ENCODE measurements at regions not wholly inside any gene's neighbourhood (a gene's known extent, or its start where the extent isn't known, plus 50 kb on each side); places are given as distances from the start of the nearest gene placed in this dataset.

DNA sequence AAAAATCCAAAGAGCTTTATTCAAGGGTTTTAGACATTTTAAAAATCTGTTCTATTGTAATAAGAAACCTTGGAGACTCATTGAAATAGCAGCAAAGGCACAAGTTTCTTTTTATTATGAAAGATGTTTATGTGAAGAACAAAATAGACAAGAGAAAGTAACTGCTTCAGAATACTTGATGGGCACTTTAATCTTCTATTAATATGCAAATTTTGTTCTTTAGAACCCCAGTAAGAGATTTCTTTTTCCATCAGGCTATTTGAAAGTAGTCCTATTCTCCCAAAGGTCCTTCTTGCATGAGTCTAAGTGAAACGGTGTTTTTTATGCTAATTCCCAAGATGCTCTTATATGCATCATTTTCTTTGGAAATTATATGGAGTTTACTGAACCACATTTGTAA, 602.0 kb downstream of the EFNA5 start:
- H3K4me1 ChIP-seq (ENCODE audit: control insufficient read depth in 4 of 4, insufficient read depth in 4 of 4, low read length in 3 of 4), result no peaks in the 10 kb centered on the region
- H3K27ac ChIP-seq (ENCODE audit: low read depth in 1 of 2, low read length in 2 of 2), result no peak overlapping the region
- H3K9ac ChIP-seq (ENCODE audit: low read depth in 1 of 2, low read length in 2 of 2), result no peak overlapping the region
- H3K4me3 ChIP-seq (ENCODE audit: low read depth in 1 of 3, low read length in 3 of 3), result no peak overlapping the region
- no peaks in the 10 kb centered on the region for H3K36me3 ChIP-seq (ENCODE audit: control insufficient read depth in 4 of 4, insufficient read depth in 3 of 4, low read depth in 1 of 4, low read length in 3 of 4)
- no peak for DNase-seq (ENCODE audit: low spot score)
- H3K9me3 ChIP-seq (ENCODE audit: control insufficient read depth in 4 of 4, low read length in 3 of 4), result no peaks in the 10 kb centered on the region
- WGBS, result 31% methylated on average over 1 of the region's 1 CpG
- TF ChIP-seq SP1 (IDR thresholded peaks at IDR 0.05) (no peak), HNF4G (IDR thresholded peaks at IDR 0.05) (no peak), FOXA1 (IDR thresholded peaks at IDR 0.05) (no peak), RXRA (IDR thresholded peaks at IDR 0.05) (no peak), FOXA2 (IDR thresholded peaks at IDR 0.05) (no peak), GABPA (IDR thresholded peaks at IDR 0.05 in 1 of 2, conservative IDR thresholded peaks at IDR 0.05 in 1 of 2) (no peak), JUND (IDR thresholded peaks at IDR 0.05) (no peak), RAD21 (IDR thresholded peaks at IDR 0.05) (no peak), NR2F2 (IDR thresholded peaks at IDR 0.05) (no peak), HNF4A (conservative IDR thresholded peaks at IDR 0.05) (no peak), EGR1 (IDR thresholded peaks at IDR 0.05; ENCODE audit: low read depth in 2 of 2) (no peak), YY1 (IDR thresholded peaks at IDR 0.05) (no peak), TAF1 (conservative IDR thresholded peaks at IDR 0.05) (no peak)
- TF ChIP-seq, protein P1, sequence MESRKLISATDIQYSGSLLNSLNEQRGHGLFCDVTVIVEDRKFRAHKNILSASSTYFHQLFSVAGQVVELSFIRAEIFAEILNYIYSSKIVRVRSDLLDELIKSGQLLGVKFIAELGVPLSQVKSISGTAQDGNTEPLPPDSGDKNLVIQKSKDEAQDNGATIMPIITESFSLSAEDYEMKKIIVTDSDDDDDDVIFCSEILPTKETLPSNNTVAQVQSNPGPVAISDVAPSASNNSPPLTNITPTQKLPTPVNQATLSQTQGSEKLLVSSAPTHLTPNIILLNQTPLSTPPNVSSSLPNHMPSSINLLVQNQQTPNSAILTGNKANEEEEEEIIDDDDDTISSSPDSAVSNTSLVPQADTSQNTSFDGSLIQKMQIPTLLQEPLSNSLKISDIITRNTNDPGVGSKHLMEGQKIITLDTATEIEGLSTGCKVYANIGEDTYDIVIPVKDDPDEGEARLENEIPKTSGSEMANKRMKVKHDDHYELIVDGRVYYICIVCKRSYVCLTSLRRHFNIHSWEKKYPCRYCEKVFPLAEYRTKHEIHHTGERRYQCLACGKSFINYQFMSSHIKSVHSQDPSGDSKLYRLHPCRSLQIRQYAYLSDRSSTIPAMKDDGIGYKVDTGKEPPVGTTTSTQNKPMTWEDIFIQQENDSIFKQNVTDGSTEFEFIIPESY (IDR thresholded peaks at IDR 0.05), result no peak
- TF ChIP-seq, protein P2, sequence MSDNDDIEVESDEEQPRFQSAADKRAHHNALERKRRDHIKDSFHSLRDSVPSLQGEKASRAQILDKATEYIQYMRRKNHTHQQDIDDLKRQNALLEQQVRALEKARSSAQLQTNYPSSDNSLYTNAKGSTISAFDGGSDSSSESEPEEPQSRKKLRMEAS (IDR thresholded peaks at IDR 0.05), result no peak
- TF ChIP-seq, protein P3, sequence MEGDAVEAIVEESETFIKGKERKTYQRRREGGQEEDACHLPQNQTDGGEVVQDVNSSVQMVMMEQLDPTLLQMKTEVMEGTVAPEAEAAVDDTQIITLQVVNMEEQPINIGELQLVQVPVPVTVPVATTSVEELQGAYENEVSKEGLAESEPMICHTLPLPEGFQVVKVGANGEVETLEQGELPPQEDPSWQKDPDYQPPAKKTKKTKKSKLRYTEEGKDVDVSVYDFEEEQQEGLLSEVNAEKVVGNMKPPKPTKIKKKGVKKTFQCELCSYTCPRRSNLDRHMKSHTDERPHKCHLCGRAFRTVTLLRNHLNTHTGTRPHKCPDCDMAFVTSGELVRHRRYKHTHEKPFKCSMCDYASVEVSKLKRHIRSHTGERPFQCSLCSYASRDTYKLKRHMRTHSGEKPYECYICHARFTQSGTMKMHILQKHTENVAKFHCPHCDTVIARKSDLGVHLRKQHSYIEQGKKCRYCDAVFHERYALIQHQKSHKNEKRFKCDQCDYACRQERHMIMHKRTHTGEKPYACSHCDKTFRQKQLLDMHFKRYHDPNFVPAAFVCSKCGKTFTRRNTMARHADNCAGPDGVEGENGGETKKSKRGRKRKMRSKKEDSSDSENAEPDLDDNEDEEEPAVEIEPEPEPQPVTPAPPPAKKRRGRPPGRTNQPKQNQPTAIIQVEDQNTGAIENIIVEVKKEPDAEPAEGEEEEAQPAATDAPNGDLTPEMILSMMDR (IDR thresholded peaks at IDR 0.05; ENCODE audit: low read depth, low read length, missing input control), result no peak
- TF ChIP-seq, protein P4, sequence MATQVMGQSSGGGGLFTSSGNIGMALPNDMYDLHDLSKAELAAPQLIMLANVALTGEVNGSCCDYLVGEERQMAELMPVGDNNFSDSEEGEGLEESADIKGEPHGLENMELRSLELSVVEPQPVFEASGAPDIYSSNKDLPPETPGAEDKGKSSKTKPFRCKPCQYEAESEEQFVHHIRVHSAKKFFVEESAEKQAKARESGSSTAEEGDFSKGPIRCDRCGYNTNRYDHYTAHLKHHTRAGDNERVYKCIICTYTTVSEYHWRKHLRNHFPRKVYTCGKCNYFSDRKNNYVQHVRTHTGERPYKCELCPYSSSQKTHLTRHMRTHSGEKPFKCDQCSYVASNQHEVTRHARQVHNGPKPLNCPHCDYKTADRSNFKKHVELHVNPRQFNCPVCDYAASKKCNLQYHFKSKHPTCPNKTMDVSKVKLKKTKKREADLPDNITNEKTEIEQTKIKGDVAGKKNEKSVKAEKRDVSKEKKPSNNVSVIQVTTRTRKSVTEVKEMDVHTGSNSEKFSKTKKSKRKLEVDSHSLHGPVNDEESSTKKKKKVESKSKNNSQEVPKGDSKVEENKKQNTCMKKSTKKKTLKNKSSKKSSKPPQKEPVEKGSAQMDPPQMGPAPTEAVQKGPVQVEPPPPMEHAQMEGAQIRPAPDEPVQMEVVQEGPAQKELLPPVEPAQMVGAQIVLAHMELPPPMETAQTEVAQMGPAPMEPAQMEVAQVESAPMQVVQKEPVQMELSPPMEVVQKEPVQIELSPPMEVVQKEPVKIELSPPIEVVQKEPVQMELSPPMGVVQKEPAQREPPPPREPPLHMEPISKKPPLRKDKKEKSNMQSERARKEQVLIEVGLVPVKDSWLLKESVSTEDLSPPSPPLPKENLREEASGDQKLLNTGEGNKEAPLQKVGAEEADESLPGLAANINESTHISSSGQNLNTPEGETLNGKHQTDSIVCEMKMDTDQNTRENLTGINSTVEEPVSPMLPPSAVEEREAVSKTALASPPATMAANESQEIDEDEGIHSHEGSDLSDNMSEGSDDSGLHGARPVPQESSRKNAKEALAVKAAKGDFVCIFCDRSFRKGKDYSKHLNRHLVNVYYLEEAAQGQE (IDR thresholded peaks at IDR 0.05), result no peak
- TF ChIP-seq, protein P5, sequence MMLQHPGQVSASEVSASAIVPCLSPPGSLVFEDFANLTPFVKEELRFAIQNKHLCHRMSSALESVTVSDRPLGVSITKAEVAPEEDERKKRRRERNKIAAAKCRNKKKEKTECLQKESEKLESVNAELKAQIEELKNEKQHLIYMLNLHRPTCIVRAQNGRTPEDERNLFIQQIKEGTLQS (IDR thresholded peaks at IDR 0.05), result no peak
- no peaks in the 10 kb centered on the region for H3K27me3 ChIP-seq (ENCODE audit: control insufficient read depth in 4 of 4, insufficient read depth in 4 of 4, low read length in 3 of 4)

All from liver (tissue), 8 donors.